Caco-2 (cell line): ENCODE measurements at regions not wholly inside any gene's neighbourhood (a gene's known extent, or its start where the extent isn't known, plus 50 kb on each side); places are given as distances from the start of the nearest gene placed in this dataset.

Experiments used
- BruUV-seq: library from RNA; stranded (reverse); fragments of 400-500 nt; replicated peaks from 2 replicates; lab custom pipeline; 2021; lab: Mats Ljungman, UMichigan
- CTCF ChIA-PET: fragments of 300-600 bp; sonication (Branson Sonifier 250); formaldehyde crosslinking; loops from one replicate; lab custom pipeline; 2022; ENCODE audit warnings: antibody characterized with exemption; lab: Charles Lee
- POLR2A ChIA-PET: fragments of 300-600 bp; sonication (Branson Sonifier 250); formaldehyde crosslinking; loops from one replicate; lab custom pipeline; 2022; ENCODE audit warnings: antibody characterized with exemption; lab: Charles Lee
- DNase-seq, 2 experiments: peaks; one replicate each; pipeline versions ENCODE4 v3.0.0 to v3.0.0-alpha.2; 2020 to 2022
- H3K27me3 ChIP-seq: replicated peaks from 2 replicates; pipeline ENCODE4 v1.6.0; 2011; ENCODE audit warnings: low read length; ENCODE audit not compliant: control insufficient read depth, insufficient read depth
- H3K36me3 ChIP-seq: 2 replicates; pipeline ENCODE4 v1.5.1; 2011; ENCODE audit warnings: low read length; ENCODE audit not compliant: control insufficient read depth, insufficient read depth
- H3K4me1 ChIP-seq: fragments of 250-450 bp; sonication (Bioruptor Pico); 2 replicates; pipeline ENCODE4 v1.5.1; 2020; ENCODE audit warnings: mild to moderate bottlenecking
- H3K4me3 ChIP-seq: 2 replicates; pipeline ENCODE4 v1.5.1; 2011; ENCODE audit warnings: low read depth, mild to moderate bottlenecking, control low read depth, low read length
- H3K9me3 ChIP-seq: fragments of 250-450 bp; sonication (Bioruptor Pico); 2 replicates; pipeline ENCODE4 v1.5.1; 2020; ENCODE audit warnings: mild to moderate bottlenecking, moderate library complexity
- H3K27ac Mint-ChIP-seq: one replicate; pipeline ENCODE4 v1.8.0; 2022; ENCODE audit warnings: mixed read lengths; ENCODE audit not compliant: unreplicated experiment
- H3K27me3 Mint-ChIP-seq: one replicate; pipeline ENCODE4 v1.8.0; 2022; ENCODE audit warnings: mixed read lengths; ENCODE audit not compliant: insufficient read depth, unreplicated experiment
- H3K36me3 Mint-ChIP-seq: one replicate; pipeline ENCODE4 v1.8.0; 2022; ENCODE audit warnings: mild to moderate bottlenecking, mixed read lengths; ENCODE audit not compliant: insufficient read depth, unreplicated experiment
- H3K4me1 Mint-ChIP-seq: one replicate; pipeline ENCODE4 v1.8.0; 2022; ENCODE audit warnings: low read depth, mixed read lengths; ENCODE audit not compliant: unreplicated experiment
- H3K4me3 Mint-ChIP-seq: one replicate; pipeline ENCODE4 v1.8.0; 2022; ENCODE audit warnings: mild to moderate bottlenecking, moderate library complexity, mixed read lengths; ENCODE audit not compliant: unreplicated experiment
- H3K9me3 Mint-ChIP-seq: one replicate; pipeline ENCODE4 v1.8.0; 2022; ENCODE audit warnings: mixed read lengths; ENCODE audit not compliant: unreplicated experiment
- CTCF ChIP-seq, 2 experiments: fragments of 200-600 bp in 1 of 2; IDR thresholded peaks; 1 replicate in 1 of 2; 2 replicates in 1 of 2; pipeline versions ENCODE4 v1.5.1 to v1.8.0; 2011 to 2022; ENCODE audit warnings: antibody characterized with exemption in 1 of 2, control low read depth in 1 of 2, inconsistent platforms in 1 of 2, low read depth in 1 of 2, low read length in 1 of 2, mild to moderate bottlenecking in 1 of 2, moderate library complexity in 1 of 2; ENCODE audit not compliant: insufficient read depth in 1 of 2, severe bottlenecking in 1 of 2, unreplicated experiment in 1 of 2
- intact Hi-C: fragments of 100-400 bp; cut with micrococcal nuclease; formaldehyde crosslinking; loops from one replicate; pipeline ENCODE4 v1.10.0; 2022; ENCODE audit not compliant: unreplicated experiment

GRCh38 chr13:83733293-83733692 lies 149.0 kb downstream of the SLITRK1 start:
- TF ChIP-seq CTCF (IDR thresholded peaks at IDR 0.05; ENCODE audit: insufficient read depth in 1 of 2, low read depth in 1 of 2, low read length in 1 of 2, severe bottlenecking in 1 of 2, unreplicated experiment in 1 of 2), result no peak
- Mint-ChIP-seq H3K36me3 (no peaks in the 10 kb centered on the region), H3K27me3 (no peaks in the 10 kb centered on the region)

GRCh38 chr13:83732755-83733154 lies 149.5 kb downstream of the SLITRK1 start:
- H3K36me3 ChIP-seq, result no peaks in the 10 kb centered on the region
- DNase-seq, result no peak
- H3K27me3 Mint-ChIP-seq, result no peaks in the 10 kb centered on the region
- H3K9me3 ChIP-seq, result no peaks in the 10 kb centered on the region
- H3K4me1 Mint-ChIP-seq, result peaks cover 6% of the 10 kb centered on the region
- no peak overlapping the region for H3K27ac Mint-ChIP-seq
- CTCF ChIA-PET, result no interaction called here
- intact Hi-C loops, result no loop called here
- POLR2A ChIA-PET, result no interaction called here
- TF ChIP-seq CTCF (IDR thresholded peaks at IDR 0.05; ENCODE audit: insufficient read depth in 1 of 2, low read depth in 1 of 2, low read length in 1 of 2, severe bottlenecking in 1 of 2, unreplicated experiment in 1 of 2), result no peak
- H3K27me3 ChIP-seq, result no peaks in the 10 kb centered on the region
- no peaks in the 10 kb centered on the region for H3K4me1 ChIP-seq
- no peaks in the 10 kb centered on the region for H3K36me3 Mint-ChIP-seq
- H3K4me3 Mint-ChIP-seq, result no peak overlapping the region
- H3K9me3 Mint-ChIP-seq, result no peaks in the 10 kb centered on the region
- BruUV-seq, result no TSS peak
- no peak overlapping the region for H3K4me3 ChIP-seq

More at GRCh38 chr13:83733293-83733692, 149.0 kb downstream of the SLITRK1 start:
- Mint-ChIP-seq H3K27ac (no peak overlapping the region), H3K4me1 (peaks cover 6% of the 10 kb centered on the region), H3K4me3 (no peak overlapping the region), H3K9me3 (no peaks in the 10 kb centered on the region)
- DNase-seq, result no peak
- no TSS peak for BruUV-seq
- no peaks in the 10 kb centered on the region for H3K9me3 ChIP-seq
- intact Hi-C loops, result no loop called here
- H3K27me3 ChIP-seq, result no peaks in the 10 kb centered on the region
- H3K36me3 ChIP-seq, result no peaks in the 10 kb centered on the region
- no peaks in the 10 kb centered on the region for H3K4me1 ChIP-seq
- POLR2A ChIA-PET, result no interaction called here
- H3K4me3 ChIP-seq, result no peak overlapping the region
- CTCF ChIA-PET, result no interaction called here

DNA sequence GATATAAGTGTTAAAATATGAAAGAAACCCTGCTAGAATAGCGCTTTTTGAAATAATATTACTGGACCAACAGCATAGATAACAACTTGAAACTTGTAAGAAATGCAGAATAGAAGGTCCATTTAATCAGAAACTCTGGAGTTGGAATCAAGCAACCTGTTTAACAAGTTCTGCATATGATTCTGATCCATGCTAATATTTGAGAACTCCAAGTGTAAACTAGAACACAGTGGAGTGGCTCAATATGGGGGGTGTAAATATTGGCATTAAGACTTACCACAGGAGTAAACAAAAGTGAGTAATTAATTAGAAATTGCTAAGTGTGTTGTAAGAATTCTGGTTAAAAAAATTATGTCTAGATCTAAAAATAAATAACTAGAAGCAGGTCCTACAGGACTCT lies 151.2 kb downstream of the SLITRK1 start:
- POLR2A ChIA-PET, result no interaction called here
- CTCF ChIA-PET, result interaction anchor here (0.5 kb wide), 1 partner anchor 42 kb away, joined by 3 read pairs; no protein-coding TSS in a partner anchor
- H3K27me3 ChIP-seq, result no peaks in the 10 kb centered on the region
- H3K36me3 ChIP-seq, result no peaks in the 10 kb centered on the region
- no peak for TF ChIP-seq CTCF (IDR thresholded peaks at IDR 0.05; ENCODE audit: insufficient read depth in 1 of 2, low read depth in 1 of 2, low read length in 1 of 2, severe bottlenecking in 1 of 2, unreplicated experiment in 1 of 2)
- no peaks in the 10 kb centered on the region for H3K27me3 Mint-ChIP-seq
- no peak overlapping the region for H3K4me3 Mint-ChIP-seq
- H3K9me3 ChIP-seq, result no peaks in the 10 kb centered on the region
- BruUV-seq, result no TSS peak
- H3K4me3 ChIP-seq, result no peak overlapping the region
- peaks cover 6% of the 10 kb centered on the region for H3K4me1 Mint-ChIP-seq
- H3K36me3 Mint-ChIP-seq, result no peaks in the 10 kb centered on the region
- no peaks in the 10 kb centered on the region for H3K9me3 Mint-ChIP-seq
- intact Hi-C loops, result loop anchor here (2.0 kb wide), 1 partner anchor 50 kb away; no protein-coding TSS in a partner anchor
- H3K27ac Mint-ChIP-seq, result no peak overlapping the region
- no peak for DNase-seq
- no peaks in the 10 kb centered on the region for H3K4me1 ChIP-seq
